HepG2 (cell line): ENCODE measurements at regions not wholly inside any gene's neighbourhood (a gene's known extent, or its start where the extent isn't known, plus 50 kb on each side); places are given as distances from the start of the nearest gene placed in this dataset.

Experiments
- ATAC-seq: fragments of 200-7000 bp; cut with Tn5 transposase; 3 replicates; pipeline ENCODE4 v1.9.1; 2020; ENCODE audit warnings: mild to moderate bottlenecking, moderate library complexity
- BruUV-seq: library from RNA; stranded (reverse); fragments of 400-500 nt; replicated peaks from 2 replicates; lab custom pipeline; 2021; lab: Mats Ljungman, UMichigan
- CTCF ChIA-PET: fragments of 300-600 bp; formaldehyde crosslinking; extraction: SDS; loops from one replicate; lab custom pipeline; 2021; ENCODE audit warnings: low total read pairs, inconsistent platforms, low intra/inter-chr PET ratio; lab: Yijun Ruan, JAX
- POLR2A ChIA-PET: fragments of 350-600 bp; sonication (Branson Sonifier 250); formaldehyde crosslinking; loops from one replicate; lab custom pipeline; 2020; ENCODE audit warnings: antibody characterized with exemption, inconsistent platforms; lab: Yijun Ruan, JAX
- DNase-seq: peaks from one replicate; pipeline ENCODE4 v3.0.0-alpha.2; 2015; ENCODE audit warnings: low spot score
- FAIRE-seq: peaks from 3 replicates; lab custom pipeline; 2011; peaks lifted over from hg19 to GRCh38; lab: Jason Lieb, UNC
- H2AFZ ChIP-seq: one replicate; pipeline ENCODE4 v1.6.1; 2011; ENCODE audit warnings: low read length, inconsistent platforms
- H3K27ac ChIP-seq: fragments of 300-600 bp; 3 replicates; pipeline ENCODE4 v1.8.0; 2011; ENCODE audit warnings: mixed run types, mild to moderate bottlenecking, mixed read lengths, low read length, inconsistent platforms; ENCODE audit not compliant: insufficient read depth; ENCODE audit errors: extremely low read length
- H3K27me3 ChIP-seq, 2 experiments: fragments of 200-600 bp in 1 of 2; 2 replicates in 1 of 2; 3 replicates in 1 of 2; pipeline versions ENCODE4 v1.6.0 to v1.8.0; 2011; ENCODE audit warnings: low read length in 2 of 2, mild to moderate bottlenecking in 2 of 2, moderate library complexity in 2 of 2, inconsistent platforms in 1 of 2; ENCODE audit not compliant: insufficient read depth in 2 of 2, control insufficient read depth in 1 of 2
- H3K36me3 ChIP-seq, 2 experiments: fragments of 200-600 bp in 1 of 2; replicated peaks in 1 of 2; 2 replicates in 1 of 2; 3 replicates in 1 of 2; pipeline versions ENCODE4 v1.5.1 to v1.8.0; 2011; ENCODE audit warnings: low read length in 2 of 2, inconsistent platforms in 1 of 2; ENCODE audit not compliant: insufficient read depth in 2 of 2, control insufficient read depth in 1 of 2
- H3K4me1 ChIP-seq: 2 replicates; pipeline ENCODE4 v1.5.1; 2012; ENCODE audit warnings: low read length, inconsistent platforms; ENCODE audit not compliant: insufficient read depth
- H3K4me2 ChIP-seq: 2 replicates; pipeline ENCODE4 v1.6.0; 2011; ENCODE audit warnings: low read depth, low read length, inconsistent platforms
- H3K4me3 ChIP-seq, 3 experiments: fragments of 200-600 bp in 1 of 3; sonication (generic), shearing (Covaris generic) in 1 of 3; replicated peaks in 1 of 3; 2 replicates each; pipeline ENCODE4 v1.5.1; 2011 to 2016; ENCODE audit warnings: low read length in 3 of 3, inconsistent platforms in 2 of 3, low read depth in 2 of 3, mild to moderate bottlenecking in 2 of 3, control low read depth in 1 of 3, mixed read lengths in 1 of 3; ENCODE audit not compliant: insufficient read depth in 1 of 3
- H3K79me2 ChIP-seq: one replicate; pipeline ENCODE4 v1.6.1; 2011; ENCODE audit warnings: low read length, inconsistent platforms; ENCODE audit not compliant: insufficient read depth
- H3K9ac ChIP-seq: 2 replicates; pipeline ENCODE4 v1.6.0; 2011; ENCODE audit warnings: mild to moderate bottlenecking, low read depth, low read length, inconsistent platforms; ENCODE audit not compliant: insufficient read depth
- H3K9me3 ChIP-seq: 2 replicates; pipeline ENCODE4 v1.5.1; 2012; ENCODE audit warnings: mild to moderate bottlenecking, low read length
- H4K20me1 ChIP-seq: 2 replicates; pipeline ENCODE4 v1.6.0; 2011; ENCODE audit warnings: inconsistent platforms, mild to moderate bottlenecking, low read length, moderate library complexity; ENCODE audit not compliant: insufficient read depth
- HOXD1 ChIP-seq: sonication (generic); formaldehyde crosslinking; IDR thresholded peaks from 2 replicates; pipeline ENCODE4 v1.5.0; 2020; ENCODE audit warnings: missing genetic modification reagents
- IRF1 ChIP-seq: sonication (generic); formaldehyde crosslinking; IDR thresholded peaks from 2 replicates; pipeline ENCODE4 v1.4.0; 2020; ENCODE audit warnings: low read depth, mild to moderate bottlenecking, missing genetic modification reagents
- NFATC3 ChIP-seq: sonication (generic); formaldehyde crosslinking; IDR thresholded peaks from 2 replicates; pipeline ENCODE4 v1.5.1; 2020; ENCODE audit warnings: mild to moderate bottlenecking, missing genetic modification reagents
- ZFAT ChIP-seq: sonication (generic); formaldehyde crosslinking; conservative IDR thresholded peaks from 2 replicates; pipeline ENCODE4 v1.8.1; 2023; ENCODE audit warnings: missing genetic modification reagents, inconsistent platforms
- ZKSCAN5 ChIP-seq: sonication (generic); formaldehyde crosslinking; IDR thresholded peaks from 2 replicates; pipeline ENCODE4 v1.5.1; 2020; ENCODE audit warnings: mild to moderate bottlenecking, missing genetic modification reagents
- ZNF335 ChIP-seq: sonication (generic); formaldehyde crosslinking; IDR thresholded peaks from 2 replicates; pipeline ENCODE4 v1.4.0; 2020; ENCODE audit warnings: missing genetic modification reagents
- WGBS: methylation state at CpG from one replicate; pipeline ENCODE4 v1.1.6; 2017; ENCODE audit warnings: low lambda C conversion rate; 5-methylcytosine and 5-hydroxymethylcytosine counted together
- in situ Hi-C: cut with HindIII; loops from 2 replicates; pipeline ENCODE4 v1.10.0; 2017; ENCODE audit warnings: low pct_unique_long_range_greater_than_20kb; ENCODE audit not compliant: extremely low pct_ligation_motif_present
- intact Hi-C: fragments of 100-400 bp; cut with micrococcal nuclease; formaldehyde crosslinking; loops from one replicate; pipeline ENCODE4 v1.10.0; 2022; ENCODE audit not compliant: unreplicated experiment

- H3K27me3 ChIP-seq: no peaks in the 10 kb centered on the region
- no peak overlapping the region for H3K4me2 ChIP-seq
- no peak overlapping the region for H3K4me3 ChIP-seq
- no peak for FAIRE-seq
- no peak for ATAC-seq
- DNase-seq: no peak
- BruUV-seq: no TSS peak
- H3K36me3 ChIP-seq: no peaks in the 10 kb centered on the region
- in situ Hi-C loops: no loop called here
- no peak overlapping the region for H3K27ac ChIP-seq
- WGBS: 42% methylated on average over 1 of the region's 1 CpG
- ChIA-PET POLR2A (no interaction called here), CTCF (no interaction called here)
- H3K9me3 ChIP-seq: peaks cover 9% of the 10 kb centered on the region; the same call in 1 of the 2 replicates
- H3K9ac ChIP-seq: no peak overlapping the region
- H3K4me1 ChIP-seq: peaks cover 10% of the 10 kb centered on the region; the same call in 1 of the 2 replicates
- no peaks in the 10 kb centered on the region for H3K79me2 ChIP-seq
- intact Hi-C loops: no loop called here
- H2AFZ ChIP-seq: no peak overlapping the region
- no peak for TF ChIP-seq ZNF335
- no peak for TF ChIP-seq NFATC3 (CRISPR knock-in tag)
- no peaks in the 10 kb centered on the region for H4K20me1 ChIP-seq
Measured at GRCh38 chr5:57839437-57840079, 356.9 kb upstream of the ACTBL2 start.

- Histone ChIP-seq H3K27ac (no peak overlapping the region), H3K27me3 (no peaks in the 10 kb centered on the region), H3K4me2 (no peak overlapping the region), H3K36me3 (no peaks in the 10 kb centered on the region), H3K79me2 (no peaks in the 10 kb centered on the region), H4K20me1 (no peaks in the 10 kb centered on the region), H2AFZ (no peak overlapping the region), H3K9me3 (peaks cover 9% of the 10 kb centered on the region; the same call in 1 of the 2 replicates), H3K4me1 (peaks cover 10% of the 10 kb centered on the region; the same call in 1 of the 2 replicates), H3K4me3 (no peak overlapping the region), H3K9ac (no peak overlapping the region)
- DNase-seq (no peak), ATAC-seq (no peak), FAIRE-seq (no peak)
- ChIA-PET POLR2A (no interaction called here), CTCF (no interaction called here)
- in situ Hi-C loops: no loop called here
- intact Hi-C loops: no loop called here
- no TSS peak for BruUV-seq
- WGBS: 26% methylated on average over 3 of the region's 3 CpGs
- TF ChIP-seq HOXD1 (CRISPR knock-in tag) (no peak), ZFAT (CRISPR knock-in tag) (no peak), IRF1 (no peak), ZKSCAN5 (CRISPR knock-in tag) (no peak)
Measured at GRCh38 chr5:57839025-57839424, 356.4 kb upstream of the ACTBL2 start.
